Ureter (tissue), 1 donor: ENCODE measurements at regions not wholly inside any gene's neighbourhood (a gene's known extent, or its start where the extent isn't known, plus 50 kb on each side); places are given as distances from the start of the nearest gene placed in this dataset.

Source experiments
- DNase-seq: peaks from one replicate; pipeline ENCODE4 v3.0.0-alpha.2; 2020; ENCODE audit warnings: low spot score
- donor health status: DM: yes; HTN: yes; CAD: no.

DNA sequence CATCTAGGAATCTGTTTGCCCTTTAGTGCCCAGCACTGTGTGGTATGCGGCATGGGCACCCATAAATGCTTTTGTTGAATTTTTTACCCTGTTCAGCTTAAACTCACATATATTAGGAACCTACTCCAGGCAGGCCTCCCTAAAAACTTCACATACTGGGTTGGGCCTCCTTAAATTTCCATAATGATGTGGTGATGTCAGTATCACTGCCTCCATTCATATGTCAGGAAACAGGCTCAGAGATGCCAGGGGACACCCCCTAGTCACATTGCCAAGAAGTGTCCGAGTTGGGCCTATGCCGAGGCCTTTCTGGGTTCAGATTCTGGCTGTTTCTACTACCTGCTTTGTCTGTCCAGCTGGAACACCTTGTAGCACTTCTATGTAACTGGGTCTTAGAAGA lies 55.7 kb upstream of the RUNX3 start:
- no peak for DNase-seq

DNA sequence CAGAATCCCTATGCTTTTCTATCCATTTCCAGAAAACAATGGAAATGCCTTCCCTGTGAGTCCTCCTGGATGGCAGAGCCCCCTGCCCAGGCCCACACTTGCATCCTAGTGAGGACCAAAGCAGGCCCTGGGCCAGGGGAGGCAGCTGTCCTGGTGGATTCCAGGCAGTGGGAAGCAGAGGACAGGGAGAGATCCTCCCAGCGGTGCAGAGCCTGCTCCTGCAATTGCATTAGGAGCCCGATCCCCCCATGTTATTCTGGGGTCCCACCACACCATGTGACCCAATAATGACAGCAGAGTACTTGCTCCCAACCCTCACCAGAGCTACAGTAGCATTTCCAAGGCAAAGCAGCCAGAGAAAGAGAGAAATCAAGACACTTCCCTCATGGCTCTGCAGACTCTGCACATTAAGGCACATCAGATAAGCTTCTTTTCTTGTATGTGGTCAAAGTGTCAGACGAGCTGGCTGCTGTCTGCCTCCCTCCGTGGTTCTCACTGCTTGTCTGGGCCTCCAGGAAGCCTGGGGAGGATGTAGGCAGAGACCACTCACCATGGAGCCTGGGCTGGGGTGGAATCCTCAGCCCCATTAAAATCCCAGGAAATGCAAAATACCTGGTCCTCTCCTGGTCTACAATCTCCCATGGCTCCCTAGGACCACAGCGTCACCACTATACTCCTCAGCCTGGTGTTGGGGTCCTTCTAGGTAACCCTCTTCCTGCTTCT lies 54.9 kb upstream of the RUNX3 start:
- no peak for DNase-seq

DNA sequence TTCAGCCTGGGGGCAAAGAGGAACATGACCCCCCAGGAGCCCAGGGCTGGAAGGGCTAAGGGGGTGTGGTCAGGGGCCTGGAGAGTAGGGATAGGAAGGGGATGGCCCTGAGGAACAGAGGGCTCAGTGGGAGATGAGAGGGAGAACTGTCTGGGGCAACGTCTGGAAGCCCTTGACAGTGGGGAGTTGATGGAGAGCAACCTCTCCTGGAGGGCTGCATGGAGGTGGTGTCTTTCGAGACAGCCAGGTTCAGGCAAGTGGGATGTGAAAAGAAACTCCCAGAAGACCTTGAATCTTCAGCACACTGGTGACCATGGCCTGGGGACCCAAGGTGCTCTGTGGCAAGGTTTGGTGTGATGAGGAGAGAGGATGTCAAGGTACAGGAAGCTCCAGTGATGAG lies 54.2 kb upstream of the RUNX3 start:
- no peak for DNase-seq

DNA sequence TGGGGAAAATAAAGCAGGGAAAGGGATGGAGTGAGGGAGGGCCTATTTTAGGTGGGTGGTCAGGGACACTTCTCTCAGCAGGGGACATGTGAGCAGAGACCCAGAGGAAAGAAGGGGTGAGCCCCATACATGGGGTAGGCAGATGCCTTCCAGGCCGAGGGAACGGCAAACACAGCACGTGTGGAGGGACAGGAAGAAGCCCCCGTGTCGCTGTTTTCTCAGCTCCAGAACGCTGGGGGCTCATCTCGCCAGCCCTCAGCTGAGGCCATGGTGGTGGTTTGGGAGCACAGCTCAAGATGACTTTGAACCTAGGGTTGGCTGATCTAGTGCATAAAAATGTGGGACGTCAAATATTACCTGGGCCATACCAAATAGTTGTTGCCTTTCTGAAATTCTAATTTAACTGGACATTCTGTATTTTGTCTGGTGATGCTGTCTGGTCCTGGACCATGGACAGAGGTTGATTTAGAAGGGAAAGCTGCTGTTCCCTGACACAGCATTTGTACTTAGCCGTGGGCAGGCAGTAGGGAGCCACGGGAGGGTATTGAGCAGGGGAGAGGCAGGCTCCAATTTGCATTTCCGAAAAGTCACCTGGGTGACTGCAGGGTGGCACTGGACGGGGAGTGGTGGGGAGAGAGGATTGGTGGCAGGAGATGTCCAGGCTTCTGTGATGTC lies 53.1 kb upstream of the RUNX3 start:
- DNase-seq: no peak

DNA sequence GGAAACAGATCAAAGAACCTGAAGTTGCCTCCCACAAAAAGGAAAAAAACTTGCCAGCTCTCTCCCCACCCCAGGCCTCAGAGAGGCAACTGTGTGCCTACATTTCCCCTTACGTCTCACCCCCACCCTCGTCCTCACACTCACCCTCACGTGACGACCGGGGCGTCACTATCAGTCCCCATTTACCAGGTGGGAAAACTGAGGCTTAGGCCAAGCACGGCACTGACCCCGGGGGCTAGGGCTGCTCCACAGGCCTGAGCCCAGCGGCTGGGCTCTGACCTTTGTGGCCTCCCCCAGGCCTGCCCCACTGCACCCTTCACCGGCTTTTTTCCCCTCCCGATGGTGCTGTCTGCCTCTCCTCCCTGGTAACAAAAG lies 51.5 kb upstream of the RUNX3 start:
- DNase-seq: no peak

DNA sequence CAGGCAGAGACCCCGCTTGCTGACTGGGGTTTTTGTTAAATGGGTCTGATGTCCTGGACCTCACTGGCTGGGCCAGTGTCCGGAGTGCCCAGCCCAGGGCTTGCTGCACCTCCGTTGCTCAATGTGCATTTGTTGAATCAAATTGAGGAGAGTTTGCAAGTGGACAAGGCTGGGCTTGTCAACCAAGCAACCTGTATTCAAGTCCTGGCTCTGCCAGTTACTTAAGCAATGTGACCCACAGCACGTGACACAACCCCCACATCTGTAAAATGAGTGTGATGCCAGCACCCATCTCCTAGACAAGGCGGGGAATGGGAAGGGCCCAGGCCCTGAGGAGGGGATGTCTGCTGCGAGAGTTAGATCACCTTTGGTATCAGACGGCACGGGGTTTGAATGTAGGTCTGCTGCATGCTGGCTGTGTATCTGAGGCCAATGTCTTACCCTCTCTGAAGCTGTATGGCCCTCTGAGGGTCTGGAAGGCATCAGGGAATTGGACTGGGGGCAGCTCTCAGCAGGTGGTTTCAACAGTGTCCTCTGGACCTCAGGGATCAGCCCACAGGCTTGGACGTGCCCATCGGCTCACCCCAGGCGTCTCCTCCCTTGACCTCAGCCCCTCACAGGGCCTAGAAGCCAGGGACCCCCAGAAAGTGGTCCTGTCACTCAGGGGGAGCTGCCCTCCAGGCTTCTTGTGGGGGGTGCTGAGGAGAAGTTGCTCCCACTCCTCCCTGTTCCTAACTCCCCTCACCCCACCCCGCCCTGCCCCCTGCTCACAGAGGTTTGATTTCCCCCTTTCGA lies 51.0 kb upstream of the RUNX3 start:
- no peak for DNase-seq
